ENCODE measurements at regions not wholly inside any gene's neighbourhood (a gene's known extent, or its start where the extent isn't known, plus 50 kb on each side); places are given as distances from the start of the nearest gene placed in this dataset.
"Not testable (repeated sequence)": the region's sequence is repeated elsewhere in the genome, so short reads cannot be mapped to it uniquely, and the experiment has no call there.

DNA sequence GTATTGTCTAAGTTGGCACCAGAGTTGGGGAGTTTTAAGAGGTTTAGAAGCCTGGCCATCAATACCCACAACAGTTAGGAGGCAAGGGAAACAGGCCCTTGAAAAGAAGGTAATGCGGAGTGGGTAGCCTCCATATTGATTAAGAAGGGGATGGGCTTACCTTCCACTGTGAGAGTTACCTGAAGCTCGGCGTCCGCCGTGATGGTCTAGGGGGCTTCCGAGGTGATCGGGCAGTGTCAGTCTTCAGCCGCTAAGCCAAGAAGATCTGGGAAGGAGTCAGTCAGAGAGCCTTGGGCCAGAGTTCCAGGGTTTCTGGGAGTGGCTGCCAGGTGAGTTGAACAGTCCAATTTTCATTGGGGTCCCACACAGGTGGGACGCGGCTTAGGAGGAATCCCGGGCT, 1085.8 kb downstream of the PCDH9 start:
- not testable (repeated sequence) for DNase-seq

DNA sequence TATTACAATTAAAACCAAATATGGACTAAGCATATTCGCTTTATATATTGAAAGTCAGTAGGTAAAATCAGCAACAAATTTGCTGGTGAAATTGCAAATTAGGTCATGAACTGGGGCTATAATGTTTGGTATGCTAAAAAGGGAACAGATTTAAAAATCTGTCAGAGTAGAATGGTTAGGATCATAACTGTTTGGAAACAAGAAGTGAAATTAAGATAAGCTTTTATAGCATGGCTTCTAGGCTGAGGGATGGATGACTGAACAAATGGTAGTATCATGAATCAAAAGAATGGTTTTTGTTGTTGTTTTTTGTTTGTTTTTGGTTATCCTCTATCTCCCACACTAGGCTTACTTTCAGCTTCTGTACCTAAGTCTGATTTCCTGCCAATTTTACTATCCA, 1090.4 kb downstream of the PCDH9 start:
- no peak for DNase-seq

DNA sequence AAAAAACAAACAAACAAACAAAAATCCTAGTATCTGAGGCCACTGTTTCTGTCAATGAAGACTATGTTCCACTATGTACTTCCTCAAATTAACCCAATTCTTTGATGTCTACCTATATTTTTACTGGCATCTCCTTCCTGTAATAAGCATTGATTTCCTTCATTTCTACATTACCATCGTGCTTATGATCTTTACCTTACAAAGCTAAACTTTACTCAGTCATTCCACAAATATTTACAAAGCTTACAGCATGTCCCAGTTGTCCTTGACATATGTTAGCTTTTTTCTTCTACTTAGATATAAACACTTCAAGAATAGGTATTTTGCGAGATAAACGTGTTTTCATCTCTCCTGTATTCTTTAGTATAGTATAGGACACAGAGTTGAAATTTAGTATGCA, 1090.9 kb downstream of the PCDH9 start:
- no peak for DNase-seq

DNA sequence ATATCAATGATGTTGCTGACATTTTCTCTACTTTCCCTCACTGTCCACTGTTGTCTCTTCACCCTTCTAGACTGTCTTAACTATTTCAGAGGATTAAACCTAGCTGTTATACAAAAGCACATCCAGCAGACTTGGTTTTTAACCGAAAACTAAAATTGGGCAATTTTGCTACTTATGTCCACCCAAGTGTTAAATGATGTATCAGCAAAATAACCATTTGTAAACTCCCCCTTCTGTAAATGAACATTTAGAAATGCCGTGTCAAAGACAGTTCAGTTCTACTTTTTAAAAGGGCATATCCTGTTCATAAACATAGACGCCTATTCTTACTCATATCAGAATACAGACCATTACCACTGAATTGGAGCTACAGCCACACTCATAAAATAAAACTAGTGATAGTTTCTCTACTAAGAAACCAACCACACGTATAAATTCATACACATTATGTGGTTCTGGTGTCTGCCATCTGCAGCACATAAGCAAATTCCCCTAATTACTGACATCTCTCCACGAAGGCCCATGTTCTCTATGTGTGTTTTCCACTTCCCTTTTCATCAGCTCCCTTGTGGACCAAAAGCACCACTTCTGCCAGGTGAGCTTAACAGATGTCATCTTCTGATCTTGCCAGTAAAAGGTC, 1091.8 kb downstream of the PCDH9 start:
- DNase-seq: no peak

DNA sequence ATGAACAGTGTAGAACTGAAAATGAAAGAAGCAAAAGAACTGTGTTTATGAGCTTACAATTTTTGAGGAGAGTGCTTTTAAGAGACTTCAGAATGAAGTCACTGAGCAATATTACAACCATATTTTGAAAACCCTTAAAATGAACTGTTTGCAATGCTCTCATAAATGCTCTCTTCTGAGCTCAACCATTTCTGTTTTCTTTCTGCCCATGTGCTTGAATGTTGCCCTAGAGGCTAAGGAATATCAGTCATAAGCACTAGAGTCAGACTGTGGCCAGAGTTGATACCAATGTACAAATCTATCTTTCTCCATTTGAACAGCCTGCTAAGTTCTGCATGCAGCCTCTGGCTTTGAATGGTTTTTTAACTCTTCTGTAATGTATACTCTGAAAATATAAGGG, 1092.8 kb downstream of the PCDH9 start:
- DNase-seq: no peak

DNA sequence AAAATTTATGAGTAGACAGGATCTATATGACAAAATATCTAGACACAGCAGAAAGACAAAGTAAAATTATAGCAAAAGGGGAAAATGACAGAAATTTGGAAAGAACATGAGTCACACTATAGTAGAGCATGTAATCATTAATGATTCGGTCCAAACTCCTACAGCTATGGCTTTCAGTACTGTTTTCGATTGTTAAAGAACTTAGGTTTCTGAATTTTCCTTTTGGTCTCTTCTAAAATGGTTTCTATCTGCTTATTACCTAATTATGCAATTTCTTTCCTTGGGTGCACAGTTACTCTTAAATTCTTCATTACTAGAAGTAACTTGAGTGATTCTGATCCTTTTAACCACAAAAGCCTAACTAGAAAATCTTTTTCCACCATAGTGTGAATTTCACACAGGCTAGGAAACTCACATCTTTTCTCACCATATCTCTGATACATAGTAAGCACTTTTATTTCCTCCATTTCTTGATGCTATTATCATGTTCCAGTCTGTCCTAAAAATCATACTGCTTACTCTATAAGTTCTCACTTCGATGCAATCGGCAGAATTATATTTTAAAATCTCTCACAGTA, 1101.4 kb downstream of the PCDH9 start:
- DNase-seq: no peak

DNA sequence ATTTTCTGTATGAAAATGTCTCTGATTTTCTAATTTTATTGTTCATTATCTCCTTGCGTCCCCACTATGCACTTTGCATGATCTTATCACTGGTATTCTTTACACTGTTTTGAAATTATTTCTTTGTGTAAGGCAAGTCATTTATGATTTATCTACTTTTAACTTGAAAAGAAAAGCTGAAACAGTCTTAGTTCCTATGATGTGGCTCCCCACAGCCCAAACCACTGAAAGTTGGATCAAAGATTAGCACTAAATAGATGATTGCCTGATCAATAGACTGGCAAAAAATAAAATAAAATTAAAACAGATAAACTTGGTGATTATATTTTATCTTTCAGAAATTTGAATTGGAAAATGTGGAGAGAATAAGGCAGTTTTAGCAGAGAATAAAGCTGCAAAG, 1101.9 kb downstream of the PCDH9 start:
- DNase-seq: no peak

DNA sequence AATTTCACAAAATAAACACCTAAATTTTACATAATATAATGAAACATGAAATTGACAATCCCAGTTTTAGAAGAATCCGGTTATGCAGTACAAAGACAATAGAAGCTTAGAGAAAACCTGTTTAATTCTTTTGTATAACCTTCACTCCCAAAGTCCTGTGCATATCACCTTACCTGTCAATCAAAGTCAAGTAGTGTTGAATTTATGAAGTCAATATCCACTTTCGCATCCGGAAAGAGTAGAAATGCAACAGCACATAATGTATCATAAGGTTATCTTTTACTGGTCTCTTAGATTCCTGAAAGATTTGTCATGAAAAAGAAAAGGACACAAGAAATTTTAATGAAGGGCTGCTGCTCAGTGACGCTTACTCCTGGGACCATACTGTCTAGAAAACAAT, 1112.6 kb downstream of the PCDH9 start:
- DNase-seq: no peak

DNA sequence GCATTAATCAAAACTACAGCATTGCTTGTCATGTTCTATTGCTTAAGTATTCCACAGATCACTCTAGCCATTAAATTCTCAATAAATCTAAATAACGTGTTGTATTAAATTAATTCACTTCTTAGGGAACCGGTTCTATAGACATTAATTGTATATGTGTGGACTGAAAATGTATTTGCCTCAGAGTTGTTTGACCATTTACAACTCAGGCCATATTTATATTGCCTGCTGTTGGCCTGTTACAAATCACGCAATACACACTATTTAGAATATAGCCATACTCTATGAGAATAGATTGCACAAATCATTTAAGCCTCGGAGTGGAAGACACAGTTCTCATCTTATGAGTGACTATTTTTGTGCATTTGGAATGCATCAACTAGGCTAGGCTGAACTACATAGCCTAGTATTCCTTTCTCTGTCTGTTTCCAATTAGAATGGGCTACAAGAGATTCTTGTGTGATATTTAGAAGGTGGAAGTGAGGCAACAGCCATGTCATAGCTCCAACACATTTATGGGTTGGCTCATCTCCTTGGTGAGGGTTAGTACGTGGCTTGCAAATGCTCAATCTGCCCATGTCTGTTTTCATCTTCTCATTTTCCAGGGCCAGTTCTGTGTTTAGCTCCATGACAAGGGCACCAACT, 1116.1 kb downstream of the PCDH9 start:
- DNase-seq: no peak

GRCh38 chr13:66111628-66112027, 1118.5 kb downstream of the PCDH9 start:
- DNase-seq: no peak

DNA sequence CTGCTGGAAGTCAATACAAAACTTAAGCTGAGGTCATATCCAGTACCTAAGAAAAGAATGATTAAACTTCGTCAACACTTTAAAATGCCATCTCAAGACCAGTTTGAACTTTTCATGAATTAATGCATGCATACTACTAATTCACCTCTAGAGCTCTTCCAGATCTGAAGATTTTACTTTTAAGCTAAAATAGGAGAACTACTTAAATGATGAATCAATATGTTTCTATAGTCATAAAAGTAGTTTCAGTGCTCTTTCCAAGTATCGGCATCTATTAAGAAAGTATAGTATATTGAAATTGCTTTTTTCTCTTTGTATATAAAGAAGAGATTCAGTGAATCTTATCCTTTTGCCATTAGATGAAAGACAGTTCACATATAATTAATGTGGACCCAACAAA, 1123.9 kb downstream of the PCDH9 start:
- DNase-seq: no peak

DNA sequence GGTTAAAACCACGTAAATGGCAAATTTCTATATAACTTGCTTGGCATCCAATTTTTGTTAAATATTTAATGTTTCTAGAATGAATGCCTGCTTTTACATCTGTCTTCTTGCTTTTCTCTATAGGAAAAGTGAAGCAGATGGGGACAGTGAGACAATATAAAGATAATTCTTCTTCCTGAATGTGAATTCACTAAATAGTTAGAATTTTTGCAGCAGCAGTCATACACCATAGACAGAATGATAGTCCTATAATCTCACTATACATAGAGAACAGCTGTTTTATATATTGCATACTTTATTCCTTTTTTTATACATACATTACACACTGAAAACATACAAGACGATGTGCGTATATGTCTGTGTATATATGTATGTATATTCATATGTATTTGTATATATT, 1127.3 kb downstream of the PCDH9 start:
- no peak for DNase-seq

- no peak for DNase-seq
These were observed 1130.3 kb downstream of the PCDH9 start for GRCh38 chr13:66099825-66100224.

- no peak for DNase-seq
These were observed 1131.1 kb downstream of the PCDH9 start for GRCh38 chr13:66098931-66099628.

GRCh38 chr13:66089711-66090110, 1140.4 kb downstream of the PCDH9 start:
- no peak for DNase-seq

DNA sequence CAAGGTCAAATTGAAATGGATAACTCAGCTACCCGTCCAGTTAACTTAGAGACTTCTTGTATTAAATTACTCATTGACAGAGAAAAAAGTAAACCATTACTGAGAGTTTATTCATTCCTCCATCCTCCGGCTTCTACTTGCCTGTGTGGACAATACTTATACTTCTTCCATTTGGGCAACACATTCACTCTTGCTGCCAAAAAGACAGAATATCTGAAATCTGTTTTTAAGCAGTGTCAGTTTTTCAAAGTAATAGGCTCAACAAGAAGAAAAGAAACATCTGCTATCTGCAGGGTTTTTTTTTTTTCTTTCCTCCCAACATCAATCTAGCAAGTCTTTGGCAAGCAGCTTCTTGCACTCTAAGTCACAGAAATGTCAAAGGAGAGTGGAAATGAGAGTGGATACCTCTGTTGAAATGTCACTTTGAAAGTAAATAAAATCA, 1142.8 kb downstream of the PCDH9 start:
- DNase-seq: no peak

GRCh38 chr13:66077132-66077689, 1152.9 kb downstream of the PCDH9 start:
- DNase-seq: no peak

DNA sequence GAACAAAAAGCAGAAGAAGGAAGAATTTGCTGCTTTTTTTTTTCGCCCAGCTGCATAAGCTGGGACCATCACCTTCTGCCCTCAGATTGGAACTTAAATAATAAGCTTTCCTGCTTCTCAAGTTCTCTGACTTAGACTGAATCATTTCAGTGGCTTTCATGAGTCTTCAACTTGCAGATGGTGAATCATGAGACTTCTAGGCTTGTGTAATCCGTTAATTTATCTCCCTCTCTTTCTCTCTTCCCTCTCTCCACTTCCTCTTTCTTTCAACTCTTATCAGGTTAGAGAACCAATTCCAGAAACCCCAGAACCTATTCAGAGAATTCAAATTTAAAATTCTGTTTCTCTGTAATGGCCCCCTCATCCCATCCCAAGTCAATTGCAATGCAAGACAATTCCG, 1153.7 kb downstream of the PCDH9 start:
- no peak for DNase-seq

DNA sequence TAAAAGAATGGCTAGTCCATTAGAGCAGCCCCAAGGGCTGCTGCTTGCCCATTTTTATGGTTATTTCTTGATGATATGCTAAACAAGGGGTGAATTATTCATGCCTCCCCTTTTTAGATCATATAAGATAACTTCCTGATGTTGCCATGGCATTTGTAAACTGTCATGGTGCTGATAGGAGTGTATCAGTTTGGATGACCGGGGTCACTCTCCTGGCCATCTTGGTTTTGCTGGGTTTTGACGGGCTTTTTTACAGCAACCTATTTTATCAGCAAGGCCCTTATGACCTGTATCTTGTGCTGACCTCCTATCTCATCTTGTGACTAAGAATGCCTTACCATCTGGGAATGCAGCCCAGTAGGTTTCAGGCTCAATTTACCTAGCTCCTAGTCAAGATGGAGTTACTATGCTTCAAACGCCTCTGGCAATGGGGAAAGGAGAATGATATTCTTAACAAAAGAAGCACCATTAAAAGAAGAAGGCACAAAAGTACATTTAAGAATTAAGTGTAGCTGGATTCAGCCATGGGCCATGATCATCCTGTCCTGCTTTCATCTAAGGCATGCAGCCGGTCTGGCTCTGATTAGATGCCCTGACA, 1156.0 kb downstream of the PCDH9 start:
- no peak for DNase-seq

GRCh38 chr13:66072097-66072496, 1158.0 kb downstream of the PCDH9 start:
- DNase-seq: not testable (repeated sequence)

DNA sequence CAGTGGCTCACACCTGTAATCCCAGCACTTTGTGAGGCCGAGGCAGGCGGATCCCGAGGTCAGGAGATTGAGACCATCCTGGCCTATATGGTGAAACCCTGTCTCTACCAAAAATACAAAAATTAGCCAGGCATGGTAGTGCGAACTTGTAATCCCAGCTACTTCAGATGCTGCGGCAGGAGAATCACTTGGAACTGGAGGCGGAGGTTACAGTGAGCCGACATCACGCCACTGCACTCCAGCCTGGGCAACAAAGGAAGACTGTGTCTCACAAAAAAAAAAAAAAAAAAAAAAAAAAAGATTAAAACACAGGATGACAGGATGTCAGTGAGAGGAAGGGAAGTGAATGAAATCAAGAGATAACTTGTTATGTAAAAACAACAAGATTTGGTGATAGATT, 1158.5 kb downstream of the PCDH9 start:
- DNase-seq: no peak

GRCh38 chr13:66071029-66071428, 1159.1 kb downstream of the PCDH9 start:
- DNase-seq: no peak

GRCh38 chr13:66069570-66069969, 1160.6 kb downstream of the PCDH9 start:
- no peak for DNase-seq
